Ascending aorta (tissue), 2 donors: ENCODE measurements at regions not wholly inside any gene's neighbourhood (a gene's known extent, or its start where the extent isn't known, plus 50 kb on each side); places are given as distances from the start of the nearest gene placed in this dataset.

ENCODE experiments used
- DNase-seq, 2 donors: peaks; one replicate each; pipeline ENCODE4 v3.0.0-alpha.2; 2019; ENCODE audit warnings: low spot score in 2 of 2
- H3K27ac ChIP-seq, 2 donors: fragments of 200-600 bp; sonication (generic); one replicate each; pipeline ENCODE4 v1.5.1; 2016 to 2017; ENCODE audit warnings: mild to moderate bottlenecking in 1 of 2
- H3K27me3 ChIP-seq: fragments of 200-600 bp; sonication (generic); one replicate; pipeline ENCODE4 v1.5.1; 2017
- H3K36me3 ChIP-seq, 2 donors: fragments of 200-600 bp; sonication (generic); one replicate each; pipeline ENCODE4 v1.5.1; 2016
- H3K4me1 ChIP-seq, 2 donors: fragments of 200-600 bp; sonication (generic); one replicate each; pipeline ENCODE4 v1.5.1; 2016 to 2017; ENCODE audit warnings: mild to moderate bottlenecking in 1 of 2
- H3K4me3 ChIP-seq, 2 donors: fragments of 200-600 bp; sonication (generic); one replicate each; pipeline ENCODE4 v1.5.1; 2016 to 2017; ENCODE audit warnings: mild to moderate bottlenecking in 1 of 2
- H3K9me3 ChIP-seq, 2 donors: fragments of 200-600 bp; sonication (generic); one replicate each; pipeline ENCODE4 v1.5.1; 2016
- intact Hi-C: fragments of 100-400 bp; cut with DNase I; formaldehyde crosslinking; loops from one replicate; pipeline ENCODE4 v1.15.1; 2023
- TF ChIP-seq, protein P1 (sequence below), 3 experiments: fragments of 200-600 bp in 2 of 3; fragments of 450-650 bp in 1 of 3; sonication (generic) in 2 of 3; IDR thresholded peaks; one replicate each; pipeline ENCODE4 v1.5.1; 2016 to 2019; ENCODE audit warnings: antibody characterized with exemption in 3 of 3, mild to moderate bottlenecking in 1 of 3, moderate library complexity in 1 of 3

DNA sequence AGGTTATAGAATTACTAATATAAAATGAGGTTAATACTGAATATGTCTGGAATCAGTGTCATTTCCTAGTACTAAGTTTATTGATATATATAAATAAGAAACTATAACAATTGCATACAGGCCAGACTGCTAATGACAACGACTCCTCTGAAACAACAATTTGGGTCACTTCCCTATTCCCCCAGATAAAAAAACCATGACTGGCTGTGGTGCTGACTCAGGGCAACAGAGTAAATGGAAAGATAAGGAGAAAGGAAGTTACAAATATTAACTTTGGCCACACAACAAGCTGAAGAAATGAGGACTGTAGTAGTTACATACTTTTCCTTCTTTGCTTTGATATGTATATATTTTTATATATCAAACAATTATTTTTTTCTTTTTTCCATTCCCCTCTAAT is 263.7 kb upstream of the PCDH9 start:
- Histone ChIP-seq H3K4me3 (no peak overlapping the region), H3K27me3 (no peaks in the 10 kb centered on the region), H3K36me3 (no peaks in the 10 kb centered on the region), H3K4me1 (no peaks in the 10 kb centered on the region), H3K9me3 (no peaks in the 10 kb centered on the region), H3K27ac (no peak overlapping the region)
- DNase-seq, result no peak
- intact Hi-C loops, result no loop called here
- TF ChIP-seq, protein P1, sequence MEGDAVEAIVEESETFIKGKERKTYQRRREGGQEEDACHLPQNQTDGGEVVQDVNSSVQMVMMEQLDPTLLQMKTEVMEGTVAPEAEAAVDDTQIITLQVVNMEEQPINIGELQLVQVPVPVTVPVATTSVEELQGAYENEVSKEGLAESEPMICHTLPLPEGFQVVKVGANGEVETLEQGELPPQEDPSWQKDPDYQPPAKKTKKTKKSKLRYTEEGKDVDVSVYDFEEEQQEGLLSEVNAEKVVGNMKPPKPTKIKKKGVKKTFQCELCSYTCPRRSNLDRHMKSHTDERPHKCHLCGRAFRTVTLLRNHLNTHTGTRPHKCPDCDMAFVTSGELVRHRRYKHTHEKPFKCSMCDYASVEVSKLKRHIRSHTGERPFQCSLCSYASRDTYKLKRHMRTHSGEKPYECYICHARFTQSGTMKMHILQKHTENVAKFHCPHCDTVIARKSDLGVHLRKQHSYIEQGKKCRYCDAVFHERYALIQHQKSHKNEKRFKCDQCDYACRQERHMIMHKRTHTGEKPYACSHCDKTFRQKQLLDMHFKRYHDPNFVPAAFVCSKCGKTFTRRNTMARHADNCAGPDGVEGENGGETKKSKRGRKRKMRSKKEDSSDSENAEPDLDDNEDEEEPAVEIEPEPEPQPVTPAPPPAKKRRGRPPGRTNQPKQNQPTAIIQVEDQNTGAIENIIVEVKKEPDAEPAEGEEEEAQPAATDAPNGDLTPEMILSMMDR (IDR thresholded peaks at IDR 0.05), result no peak

DNA sequence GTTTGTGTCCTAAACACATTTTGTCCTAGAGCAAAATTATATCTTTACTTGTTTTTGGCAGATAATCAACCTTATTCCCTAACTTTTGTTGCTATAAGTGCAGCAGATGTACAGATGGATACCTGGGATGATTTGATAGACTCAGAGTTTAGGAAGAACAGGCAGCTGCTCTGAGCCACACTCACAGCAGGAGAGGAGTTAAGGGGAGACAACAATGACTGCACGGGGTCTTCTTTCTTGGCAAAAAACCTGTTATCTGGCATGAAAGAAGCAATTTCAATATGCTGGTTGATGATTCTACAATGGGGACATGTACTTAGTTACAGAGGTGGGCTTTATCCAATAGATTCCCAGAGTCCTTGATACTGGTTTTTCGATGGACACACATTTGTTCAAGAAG is 258.9 kb upstream of the PCDH9 start:
- TF ChIP-seq, protein P1 (IDR thresholded peaks at IDR 0.05), result no peak
- intact Hi-C loops, result no loop called here
- no peaks in the 10 kb centered on the region for H3K27me3 ChIP-seq
- no peak overlapping the region for H3K4me3 ChIP-seq
- no peak for DNase-seq
- H3K27ac ChIP-seq, result no peak overlapping the region
- no peaks in the 10 kb centered on the region for H3K36me3 ChIP-seq
- H3K9me3 ChIP-seq, result no peaks in the 10 kb centered on the region
- no peaks in the 10 kb centered on the region for H3K4me1 ChIP-seq

DNA sequence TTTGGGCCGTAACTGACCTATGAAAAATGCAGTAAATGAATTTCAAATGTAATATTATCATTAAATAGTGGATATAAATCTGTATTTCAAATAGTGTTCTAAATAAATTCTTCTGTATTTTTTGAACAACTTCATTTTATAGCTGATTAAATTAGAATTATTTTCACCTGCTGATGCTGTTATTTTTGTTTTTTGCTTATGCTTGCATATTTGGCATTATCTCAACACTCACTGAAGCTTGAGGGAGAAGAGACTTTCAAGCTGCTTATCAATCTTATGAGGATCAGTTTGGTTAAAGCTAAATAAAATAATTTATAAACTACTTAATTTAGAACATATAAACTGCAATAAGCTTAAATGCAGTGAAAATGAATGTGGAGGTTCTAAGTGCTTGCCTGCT is 251.3 kb upstream of the PCDH9 start:
- Histone ChIP-seq H3K27ac (no peak overlapping the region), H3K27me3 (no peaks in the 10 kb centered on the region), H3K4me3 (no peak overlapping the region), H3K9me3 (no peaks in the 10 kb centered on the region), H3K36me3 (no peaks in the 10 kb centered on the region), H3K4me1 (no peaks in the 10 kb centered on the region)
- intact Hi-C loops, result no loop called here
- no peak for DNase-seq
- TF ChIP-seq, protein P1 (IDR thresholded peaks at IDR 0.05), result no peak

DNA sequence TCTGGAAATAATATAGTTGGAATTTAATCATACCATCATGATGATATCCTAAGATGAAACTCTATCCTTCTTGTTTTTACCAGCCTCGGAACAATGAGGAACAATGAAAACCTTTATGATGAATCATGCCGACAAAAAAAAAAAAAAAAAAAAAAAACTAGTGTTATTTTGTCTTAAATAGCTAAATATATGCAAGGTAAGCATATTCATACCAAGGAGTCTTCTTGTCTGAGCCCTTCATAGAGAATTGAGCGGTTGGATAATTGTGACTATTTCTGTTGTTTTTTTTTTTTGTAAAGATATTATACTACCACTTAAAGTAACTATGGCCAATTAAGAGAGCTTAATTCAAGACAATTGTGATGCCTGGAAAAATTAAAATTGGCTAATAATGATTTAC is 244.0 kb upstream of the PCDH9 start:
- H3K4me3 ChIP-seq, result no peak overlapping the region
- no peaks in the 10 kb centered on the region for H3K36me3 ChIP-seq
- intact Hi-C loops, result no loop called here
- H3K27ac ChIP-seq, result no peak overlapping the region
- no peaks in the 10 kb centered on the region for H3K4me1 ChIP-seq
- H3K9me3 ChIP-seq, result peaks cover 0 to 9% of the 10 kb centered on the region in 2 donors
- no peak for DNase-seq
- H3K27me3 ChIP-seq, result no peaks in the 10 kb centered on the region
- TF ChIP-seq, protein P1 (IDR thresholded peaks at IDR 0.05), result no peak

DNA sequence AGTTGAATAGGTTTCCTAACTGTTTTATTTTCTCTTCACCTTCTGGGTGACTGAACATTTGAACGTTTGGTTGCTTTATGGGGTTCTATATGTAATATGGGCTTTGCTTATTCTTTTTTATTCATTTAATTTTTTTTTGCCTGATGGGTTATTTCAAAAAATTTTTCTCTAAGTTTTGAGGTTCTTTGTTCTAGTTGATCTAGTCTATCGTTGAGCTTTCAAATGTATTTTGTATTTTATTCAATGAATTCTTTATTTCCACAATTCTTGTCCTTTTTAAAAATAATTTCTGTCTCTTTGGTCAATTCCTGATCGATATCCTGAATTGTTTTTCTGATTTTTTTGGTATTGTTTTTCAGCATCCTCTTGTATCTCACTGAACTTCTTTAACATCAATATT is 239.5 kb upstream of the PCDH9 start:
- Histone ChIP-seq H3K4me1 (no peaks in the 10 kb centered on the region), H3K27ac (no peak overlapping the region), H3K4me3 (no peak overlapping the region), H3K27me3 (no peaks in the 10 kb centered on the region), H3K36me3 (no peaks in the 10 kb centered on the region), H3K9me3 (peaks cover 0 to 9% of the 10 kb centered on the region in 2 donors)
- DNase-seq, result no peak
- intact Hi-C loops, result no loop called here
- TF ChIP-seq, protein P1 (IDR thresholded peaks at IDR 0.05), result no peak

DNA sequence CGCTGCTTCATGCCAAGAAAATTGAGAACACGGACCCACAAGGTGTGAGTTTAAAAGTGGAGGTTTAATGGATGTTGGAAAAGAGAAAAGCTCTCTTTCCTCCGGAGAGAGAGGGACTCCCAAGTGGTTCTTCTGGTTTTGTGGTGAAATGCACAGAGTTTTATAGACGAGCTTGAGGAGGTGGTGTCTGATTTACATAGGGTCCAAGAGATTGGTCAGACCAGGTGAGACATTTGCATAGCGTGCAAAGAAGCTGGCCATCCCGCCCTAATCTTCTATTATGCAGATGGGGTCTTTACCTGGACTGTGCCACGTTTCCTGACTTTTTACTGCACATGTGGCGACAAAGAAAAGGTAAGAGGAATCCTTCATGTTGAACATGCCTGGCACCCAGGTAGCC is 236.4 kb upstream of the PCDH9 start:
- Histone ChIP-seq H3K9me3 (peaks cover 0 to 9% of the 10 kb centered on the region in 2 donors), H3K27me3 (no peaks in the 10 kb centered on the region), H3K4me1 (no peaks in the 10 kb centered on the region), H3K27ac (no peak overlapping the region), H3K36me3 (no peaks in the 10 kb centered on the region), H3K4me3 (no peak overlapping the region)
- intact Hi-C loops, result no loop called here
- DNase-seq, result no peak
- TF ChIP-seq, protein P1 (IDR thresholded peaks at IDR 0.05), result no peak
